ENCODE measurements at regions not wholly inside any gene's neighbourhood (a gene's known extent, or its start where the extent isn't known, plus 50 kb on each side); places are given as distances from the start of the nearest gene placed in this dataset.

- no peak overlapping the region for H3K4me3 ChIP-seq (ENCODE audit: low read length)
- no peaks in the 10 kb centered on the region for H3K9me3 ChIP-seq (ENCODE audit: control insufficient read depth, insufficient read depth, low read length)
- no peaks in the 10 kb centered on the region for H4K20me1 ChIP-seq (ENCODE audit: control insufficient read depth, insufficient read depth, low read depth, low read length)
- no peaks in the 10 kb centered on the region; the same call in 1 of the 2 replicates for H3K9me2 ChIP-seq (replicated peaks; ENCODE audit: control insufficient read depth, low read length)
- TF ChIP-seq, protein P1, sequence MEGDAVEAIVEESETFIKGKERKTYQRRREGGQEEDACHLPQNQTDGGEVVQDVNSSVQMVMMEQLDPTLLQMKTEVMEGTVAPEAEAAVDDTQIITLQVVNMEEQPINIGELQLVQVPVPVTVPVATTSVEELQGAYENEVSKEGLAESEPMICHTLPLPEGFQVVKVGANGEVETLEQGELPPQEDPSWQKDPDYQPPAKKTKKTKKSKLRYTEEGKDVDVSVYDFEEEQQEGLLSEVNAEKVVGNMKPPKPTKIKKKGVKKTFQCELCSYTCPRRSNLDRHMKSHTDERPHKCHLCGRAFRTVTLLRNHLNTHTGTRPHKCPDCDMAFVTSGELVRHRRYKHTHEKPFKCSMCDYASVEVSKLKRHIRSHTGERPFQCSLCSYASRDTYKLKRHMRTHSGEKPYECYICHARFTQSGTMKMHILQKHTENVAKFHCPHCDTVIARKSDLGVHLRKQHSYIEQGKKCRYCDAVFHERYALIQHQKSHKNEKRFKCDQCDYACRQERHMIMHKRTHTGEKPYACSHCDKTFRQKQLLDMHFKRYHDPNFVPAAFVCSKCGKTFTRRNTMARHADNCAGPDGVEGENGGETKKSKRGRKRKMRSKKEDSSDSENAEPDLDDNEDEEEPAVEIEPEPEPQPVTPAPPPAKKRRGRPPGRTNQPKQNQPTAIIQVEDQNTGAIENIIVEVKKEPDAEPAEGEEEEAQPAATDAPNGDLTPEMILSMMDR (IDR thresholded peaks at IDR 0.05; ENCODE audit: low read depth, low read length, poor library complexity, severe bottlenecking): no peak
- TF ChIP-seq EZH2phosphoT487 (IDR thresholded peaks at IDR 0.05; ENCODE audit: borderline replicate concordance, low read length): no peak
- no peaks in the 10 kb centered on the region for H3K27me3 ChIP-seq (ENCODE audit: control insufficient read depth, low read length)
- no peaks in the 10 kb centered on the region for H3K4me1 ChIP-seq (ENCODE audit: control insufficient read depth, low read length)
- no peaks in the 10 kb centered on the region for H3K36me3 ChIP-seq (ENCODE audit: control insufficient read depth, low read length)
- no peaks in the 10 kb centered on the region for H3F3A ChIP-seq (ENCODE audit: control insufficient read depth, insufficient read depth)
- H3K79me2 ChIP-seq (ENCODE audit: control insufficient read depth, low read length): no peaks in the 10 kb centered on the region
- H3K27ac ChIP-seq (ENCODE audit: low read depth, low read length): no peak overlapping the region
- no peak overlapping the region for H3K4me2 ChIP-seq (ENCODE audit: low read length)
Observed at GRCh38 chr5:31097851-31098250, 95.6 kb upstream of the CDH6 start.

DNA sequence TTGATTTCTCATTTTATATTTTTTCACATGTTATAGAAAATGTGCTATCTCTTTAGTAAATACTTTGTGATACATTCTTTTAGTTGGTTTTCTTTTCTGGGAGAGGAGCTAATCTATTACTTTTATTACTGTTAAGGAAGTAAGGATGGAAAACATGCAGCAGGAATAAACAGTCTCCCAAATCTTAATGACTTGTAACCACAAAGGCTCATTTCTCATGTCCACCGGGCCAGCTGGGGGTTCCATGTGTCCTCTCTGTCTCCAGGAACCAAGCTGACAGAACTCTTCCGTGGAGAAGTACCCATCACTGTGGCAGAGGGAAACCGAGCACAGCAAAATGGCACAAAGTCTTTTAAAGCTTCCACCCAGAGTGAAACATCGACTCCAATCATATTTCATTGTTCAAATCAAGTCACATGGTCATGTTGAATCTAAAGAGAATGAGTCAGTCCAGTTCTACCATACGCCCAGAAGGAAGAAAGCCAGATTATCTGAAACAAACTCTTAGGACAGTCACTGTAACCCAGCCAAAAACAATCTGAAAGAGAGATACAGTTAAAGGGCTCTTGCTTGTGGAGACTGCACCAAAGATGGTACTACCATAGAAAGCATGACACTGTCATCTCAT lies 97.1 kb upstream of the CDH6 start:
- TF ChIP-seq EZH2phosphoT487 (IDR thresholded peaks at IDR 0.05; ENCODE audit: borderline replicate concordance, low read length): no peak
- TF ChIP-seq, protein P1 (IDR thresholded peaks at IDR 0.05; ENCODE audit: low read depth, low read length, poor library complexity, severe bottlenecking): no peak
- H3K9me3 ChIP-seq (ENCODE audit: control insufficient read depth, insufficient read depth, low read length): no peaks in the 10 kb centered on the region
- no peaks in the 10 kb centered on the region for H3K4me1 ChIP-seq (ENCODE audit: control insufficient read depth, low read length)
- no peak overlapping the region for H3K4me3 ChIP-seq (ENCODE audit: low read length)
- H3K27ac ChIP-seq (ENCODE audit: low read depth, low read length): no peak overlapping the region
- no peaks in the 10 kb centered on the region for H3K79me2 ChIP-seq (ENCODE audit: control insufficient read depth, low read length)
- H4K20me1 ChIP-seq (ENCODE audit: control insufficient read depth, insufficient read depth, low read depth, low read length): no peaks in the 10 kb centered on the region
- H3K36me3 ChIP-seq (ENCODE audit: control insufficient read depth, low read length): no peaks in the 10 kb centered on the region
- no peaks in the 10 kb centered on the region for H3F3A ChIP-seq (ENCODE audit: control insufficient read depth, insufficient read depth)
- no peak overlapping the region for H3K4me2 ChIP-seq (ENCODE audit: low read length)
- H3K9me2 ChIP-seq (replicated peaks; ENCODE audit: control insufficient read depth, low read length): no peaks in the 10 kb centered on the region; the same call in 1 of the 2 replicates
- H3K27me3 ChIP-seq (ENCODE audit: control insufficient read depth, low read length): no peaks in the 10 kb centered on the region

DNA sequence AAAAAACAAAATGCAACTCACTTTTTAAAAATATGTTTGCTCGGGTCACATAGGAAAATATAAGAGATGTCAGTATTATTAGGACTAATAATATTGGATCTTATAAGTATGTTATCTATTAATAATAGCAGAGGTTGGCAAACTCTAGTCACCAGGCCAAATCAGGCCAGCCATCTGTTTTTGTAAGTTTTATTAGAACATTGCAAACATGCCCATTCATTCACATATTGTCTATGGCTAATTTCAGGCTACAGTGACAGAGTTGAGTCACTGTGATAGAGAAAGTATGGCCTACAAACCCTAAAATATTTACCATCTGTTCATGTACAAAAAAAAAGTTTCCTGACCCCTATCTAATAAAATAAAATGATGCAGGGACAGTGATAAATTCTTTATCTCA lies 97.7 kb upstream of the CDH6 start:
- Histone ChIP-seq H3K4me2 (ENCODE audit: low read length) (no peak overlapping the region), H3K4me3 (ENCODE audit: low read length) (no peak overlapping the region), H4K20me1 (ENCODE audit: control insufficient read depth, insufficient read depth, low read depth, low read length) (no peaks in the 10 kb centered on the region), H3K36me3 (ENCODE audit: control insufficient read depth, low read length) (no peaks in the 10 kb centered on the region), H3K79me2 (ENCODE audit: control insufficient read depth, low read length) (no peaks in the 10 kb centered on the region), H3K9me3 (ENCODE audit: control insufficient read depth, insufficient read depth, low read length) (no peaks in the 10 kb centered on the region), H3K4me1 (ENCODE audit: control insufficient read depth, low read length) (no peaks in the 10 kb centered on the region), H3F3A (ENCODE audit: control insufficient read depth, insufficient read depth) (no peaks in the 10 kb centered on the region), H3K27me3 (ENCODE audit: control insufficient read depth, low read length) (no peaks in the 10 kb centered on the region), H3K27ac (ENCODE audit: low read depth, low read length) (no peak overlapping the region), H3K9me2 (replicated peaks; ENCODE audit: control insufficient read depth, low read length) (no peaks in the 10 kb centered on the region; the same call in 1 of the 2 replicates)
- no peak for TF ChIP-seq EZH2phosphoT487 (IDR thresholded peaks at IDR 0.05; ENCODE audit: borderline replicate concordance, low read length)
- TF ChIP-seq, protein P1 (IDR thresholded peaks at IDR 0.05; ENCODE audit: low read depth, low read length, poor library complexity, severe bottlenecking): no peak
